Endothelial cell of hepatic sinusoid (primary cell): ENCODE measurements at regions not wholly inside any gene's neighbourhood (a gene's known extent, or its start where the extent isn't known, plus 50 kb on each side); places are given as distances from the start of the nearest gene placed in this dataset.

Source experiments
- in situ Hi-C: cut with HindIII; loops from 2 replicates; pipeline ENCODE4 v1.10.0; 2017; ENCODE audit warnings: low sequenced_read_pairs

- in situ Hi-C loops, result no loop called here
These were observed 239.1 kb downstream of the ZNF674 start for GRCh38 chrX:46306103-46306502.

GRCh38 chrX:46305431-46305830, 239.8 kb downstream of the ZNF674 start:
- in situ Hi-C loops, result no loop called here

GRCh38 chrX:46301903-46302302, 243.3 kb downstream of the ZNF674 start:
- in situ Hi-C loops, result no loop called here

DNA sequence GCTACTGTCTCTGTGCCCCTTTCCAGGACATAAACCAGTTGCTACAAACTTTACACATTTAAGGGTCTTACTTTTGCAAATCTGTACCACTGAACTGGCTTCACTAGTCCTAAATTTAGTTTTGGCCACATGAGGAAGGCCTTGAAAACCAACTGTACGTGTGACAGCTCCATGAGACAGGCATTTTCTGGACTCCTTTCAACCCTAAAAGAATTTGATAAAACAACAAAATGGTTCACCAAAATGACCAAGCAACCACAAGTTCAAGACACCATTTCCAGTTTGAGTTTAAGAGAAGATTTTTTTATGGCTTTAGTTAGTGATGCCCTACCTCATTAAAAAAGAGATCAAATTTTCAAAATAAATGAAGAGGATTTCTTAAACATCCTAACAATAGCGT, 246.4 kb downstream of the ZNF674 start:
- in situ Hi-C loops, result no loop called here

GRCh38 chrX:46295963-46296362, 249.3 kb downstream of the ZNF674 start:
- in situ Hi-C loops, result no loop called here

DNA sequence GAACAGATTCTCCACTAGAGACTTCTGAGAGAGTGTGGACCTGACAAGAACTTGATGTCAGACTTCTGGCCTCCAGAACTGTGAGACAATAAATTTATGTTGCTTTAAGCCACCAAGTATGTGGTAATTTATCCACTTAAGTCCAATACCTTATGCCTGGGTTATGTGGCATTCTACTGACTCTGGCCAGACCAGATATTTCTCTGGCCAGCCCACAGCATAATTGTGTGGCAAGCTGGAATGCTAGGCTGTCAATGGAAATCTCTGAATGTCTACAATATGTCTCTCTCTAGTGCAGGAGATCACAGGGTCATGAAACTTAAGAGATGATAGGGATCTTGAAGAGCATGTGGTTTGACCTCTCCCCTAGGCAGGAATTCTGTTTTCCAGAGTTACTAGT, 251.0 kb downstream of the ZNF674 start:
- in situ Hi-C loops, result no loop called here

DNA sequence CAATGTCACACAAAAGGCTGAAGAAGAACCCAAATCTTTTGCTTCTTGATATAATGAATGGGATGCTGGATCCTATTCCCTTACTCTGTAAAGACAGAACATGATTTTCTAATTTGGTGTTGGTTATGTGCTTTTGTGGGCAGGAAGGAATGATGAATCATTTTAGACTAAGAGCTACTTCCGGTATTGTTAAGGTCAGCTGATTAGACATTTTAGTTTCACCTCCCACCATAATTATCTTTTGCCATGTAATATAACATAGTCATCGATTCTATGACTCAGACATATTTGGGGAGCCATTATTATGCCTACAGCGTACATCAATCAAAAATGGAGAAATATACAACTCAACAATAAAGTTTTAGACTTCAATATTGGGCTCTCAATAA, 265.3 kb downstream of the ZNF674 start:
- in situ Hi-C loops, result no loop called here

DNA sequence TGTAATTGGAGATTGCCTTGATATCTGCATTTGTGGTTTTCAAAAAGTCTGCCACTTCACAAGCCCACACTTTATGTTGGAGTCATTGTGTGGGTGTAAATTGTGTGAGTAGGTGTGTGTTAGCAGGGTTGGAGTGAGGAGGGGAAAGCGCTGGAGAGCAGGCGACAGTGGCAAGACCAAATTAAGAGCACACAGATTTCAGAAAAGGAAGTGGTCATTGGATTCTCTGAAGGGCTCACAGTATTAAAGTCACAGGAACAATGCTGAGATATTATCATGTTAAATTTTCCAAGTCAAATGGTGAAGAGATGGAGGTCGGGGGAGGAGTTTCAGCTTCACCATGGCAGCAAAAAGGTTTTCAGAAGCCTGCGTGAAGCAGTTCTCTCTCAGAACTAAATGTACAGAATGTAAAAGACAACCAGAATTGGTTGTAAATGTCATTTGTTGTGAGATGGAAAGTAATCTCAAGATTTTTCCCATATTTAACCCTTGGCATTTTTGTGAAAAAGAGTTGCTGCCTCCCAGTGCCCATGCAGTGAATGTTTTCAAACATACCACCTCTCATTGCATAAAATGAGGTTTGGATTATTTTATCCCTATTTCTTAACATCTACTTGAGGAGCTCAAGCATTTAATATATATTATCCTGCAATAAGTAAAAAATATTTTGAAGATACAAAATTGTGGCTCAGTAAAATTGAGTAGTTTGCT, 265.9 kb downstream of the ZNF674 start:
- in situ Hi-C loops, result no loop called here

DNA sequence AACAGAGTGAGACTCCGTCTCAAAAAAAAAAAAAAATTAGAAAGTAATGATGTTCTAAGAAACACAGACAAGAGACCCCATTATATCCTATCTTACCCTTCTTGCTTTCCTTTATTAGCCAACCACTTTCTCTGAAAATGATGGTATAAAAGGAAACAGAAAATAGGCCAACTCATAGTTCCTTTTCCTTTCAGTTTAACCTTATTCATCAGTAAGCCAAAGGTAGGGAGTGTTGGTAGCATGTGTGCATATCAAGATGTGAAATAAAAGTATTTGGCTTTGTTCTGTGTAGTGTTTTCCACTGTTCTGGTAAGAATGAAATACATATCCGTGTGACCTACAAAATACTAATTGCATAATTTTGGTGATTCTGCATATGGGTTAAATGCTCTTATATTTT, 266.6 kb downstream of the ZNF674 start:
- in situ Hi-C loops, result no loop called here

DNA sequence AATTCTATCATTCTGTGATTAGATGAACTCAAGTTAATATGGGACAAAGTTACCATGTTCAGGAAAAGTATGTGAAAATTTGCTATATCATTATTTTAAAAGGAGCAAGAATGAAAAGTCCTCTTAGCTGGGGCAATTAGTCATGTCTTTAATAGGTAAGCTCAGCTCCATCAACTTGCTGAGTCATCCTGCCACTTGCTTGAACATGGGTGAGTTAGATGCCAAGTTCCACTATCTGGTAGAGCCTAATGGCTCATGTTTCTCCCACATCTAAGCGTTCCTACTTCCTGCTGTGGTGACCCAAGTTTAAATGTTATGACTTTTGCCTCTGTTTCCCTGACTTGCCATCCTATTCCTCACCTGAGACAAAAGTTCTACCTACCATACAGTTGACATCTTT, 276.8 kb downstream of the ZNF674 start:
- in situ Hi-C loops, result no loop called here

- in situ Hi-C loops, result no loop called here
These were observed 281.7 kb downstream of the ZNF674 start for GRCh38 chrX:46263494-46263893.

DNA sequence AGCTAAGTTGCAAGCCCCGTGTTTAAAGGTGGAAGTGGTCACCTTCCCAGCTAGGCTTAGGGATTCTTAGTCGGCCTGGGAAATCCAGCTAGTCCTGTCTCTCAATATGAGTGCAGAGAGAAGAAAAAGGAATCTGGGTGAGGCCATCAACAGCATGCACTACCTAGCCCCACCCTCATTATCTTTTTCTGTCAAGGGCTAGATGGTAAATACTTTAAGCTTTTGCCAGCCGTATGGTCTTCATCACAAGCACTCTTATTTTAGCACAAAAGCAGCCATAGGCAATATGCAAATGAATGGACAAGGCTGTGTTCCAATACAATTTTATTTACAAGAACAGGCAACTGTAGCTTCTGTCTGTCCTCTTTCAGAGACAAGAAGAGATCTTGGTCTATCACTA, 282.9 kb downstream of the ZNF674 start:
- in situ Hi-C loops, result no loop called here

DNA sequence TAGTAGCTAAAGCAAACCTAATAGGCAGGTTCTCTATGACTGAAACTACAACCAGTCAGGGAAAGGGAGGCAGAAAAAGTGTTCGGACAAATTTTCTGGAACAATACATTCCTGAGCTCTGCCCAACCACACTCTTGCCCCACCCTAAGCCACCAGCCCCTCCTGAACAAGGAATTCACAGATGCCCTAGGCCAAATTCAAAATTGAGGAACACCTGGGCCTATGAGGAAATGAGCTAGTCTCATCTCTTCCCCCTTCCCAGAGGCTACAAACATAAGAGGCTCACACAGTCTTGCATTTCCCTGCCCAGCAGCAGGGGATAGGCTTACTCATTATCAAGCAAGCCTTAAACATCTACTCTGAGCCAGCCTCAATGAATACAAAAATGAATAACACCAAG, 284.7 kb downstream of the ZNF674 start:
- in situ Hi-C loops, result no loop called here

DNA sequence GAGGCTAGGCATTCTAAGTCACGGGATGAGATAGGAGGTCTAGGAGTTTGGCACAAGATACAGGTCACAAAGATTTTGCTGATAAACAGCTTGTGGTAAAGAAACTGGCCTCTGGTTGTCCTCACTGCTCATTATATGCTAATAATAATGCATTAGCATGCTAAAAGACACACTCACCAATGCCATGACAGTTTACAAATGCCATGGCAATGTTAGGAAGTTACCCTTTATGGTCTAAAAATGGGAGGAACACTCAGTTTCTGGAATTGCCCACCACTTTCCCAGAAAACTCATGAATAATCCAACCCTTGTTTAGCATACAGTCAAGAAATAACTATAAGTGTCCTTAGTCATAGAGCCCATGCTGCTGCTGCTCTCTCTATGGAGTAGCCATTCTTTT, 286.9 kb downstream of the ZNF674 start:
- in situ Hi-C loops, result no loop called here

DNA sequence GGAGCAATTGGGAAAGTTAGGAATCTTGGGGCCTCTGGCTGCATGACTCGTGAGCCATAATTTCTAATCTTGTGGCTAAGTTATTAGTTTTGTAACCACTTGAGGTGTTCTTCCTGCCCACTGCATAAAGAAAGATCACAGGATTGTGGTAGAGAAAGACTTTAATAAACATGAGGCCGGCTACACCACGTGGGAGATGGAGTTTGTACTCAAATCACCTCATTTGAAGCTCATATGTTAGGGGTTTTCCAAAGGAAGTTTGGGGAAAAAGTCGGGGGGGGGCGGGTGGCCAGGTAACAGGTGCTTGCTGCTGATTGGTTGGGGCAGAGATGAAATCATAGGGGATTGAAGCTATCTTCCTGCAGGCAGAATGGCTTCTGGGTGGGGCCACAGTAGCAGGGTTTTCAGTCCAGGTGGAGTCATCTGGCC, 287.8 kb downstream of the ZNF674 start:
- in situ Hi-C loops, result no loop called here

- in situ Hi-C loops, result no loop called here
These were observed 288.3 kb downstream of the ZNF674 start for GRCh38 chrX:46256875-46257274.

- in situ Hi-C loops, result no loop called here
These were observed 290.2 kb downstream of the ZNF674 start for GRCh38 chrX:46255046-46255445.

DNA sequence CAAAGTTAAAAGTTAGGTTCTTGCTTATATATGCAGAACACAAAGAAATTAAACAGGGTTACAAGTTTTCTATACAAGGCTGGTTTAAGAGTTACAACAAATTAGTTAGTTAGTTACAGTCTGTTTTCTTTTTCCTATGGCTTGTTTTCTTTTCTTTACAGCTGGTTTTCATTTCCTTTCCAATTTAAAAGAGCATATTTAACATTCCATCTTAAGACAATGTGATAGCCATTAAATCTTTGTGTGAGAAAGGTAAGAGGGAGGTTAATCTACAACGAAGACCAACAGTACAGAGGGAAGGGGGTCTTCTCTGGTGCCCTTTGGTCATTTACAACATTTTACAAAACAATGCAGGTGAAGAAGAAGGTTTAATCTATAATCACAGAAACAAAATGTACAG, 290.6 kb downstream of the ZNF674 start:
- in situ Hi-C loops, result no loop called here

GRCh38 chrX:46251755-46252154, 293.5 kb downstream of the ZNF674 start:
- in situ Hi-C loops, result no loop called here

DNA sequence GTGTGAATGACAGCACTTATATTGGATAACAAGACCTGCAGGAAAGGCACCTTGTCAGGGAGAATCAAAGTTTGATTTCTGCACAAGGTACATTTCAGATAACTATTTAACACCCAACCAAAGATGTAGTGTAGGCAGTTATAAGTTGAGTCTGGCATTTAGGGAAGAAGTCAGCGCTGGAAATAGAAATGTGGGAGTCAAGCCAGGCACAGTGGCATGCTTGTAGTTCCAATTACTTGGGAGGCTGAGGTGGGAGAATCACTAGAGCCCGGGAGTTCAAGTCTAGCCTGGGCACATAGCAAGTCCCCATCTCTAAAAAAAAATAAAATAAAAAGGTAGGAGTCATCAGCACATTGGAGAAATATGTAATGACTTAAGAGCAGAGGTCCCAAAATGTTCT, 295.1 kb downstream of the ZNF674 start:
- in situ Hi-C loops, result no loop called here

- in situ Hi-C loops, result no loop called here
These were observed 297.8 kb downstream of the ZNF674 start for GRCh38 chrX:46247456-46247855.

DNA sequence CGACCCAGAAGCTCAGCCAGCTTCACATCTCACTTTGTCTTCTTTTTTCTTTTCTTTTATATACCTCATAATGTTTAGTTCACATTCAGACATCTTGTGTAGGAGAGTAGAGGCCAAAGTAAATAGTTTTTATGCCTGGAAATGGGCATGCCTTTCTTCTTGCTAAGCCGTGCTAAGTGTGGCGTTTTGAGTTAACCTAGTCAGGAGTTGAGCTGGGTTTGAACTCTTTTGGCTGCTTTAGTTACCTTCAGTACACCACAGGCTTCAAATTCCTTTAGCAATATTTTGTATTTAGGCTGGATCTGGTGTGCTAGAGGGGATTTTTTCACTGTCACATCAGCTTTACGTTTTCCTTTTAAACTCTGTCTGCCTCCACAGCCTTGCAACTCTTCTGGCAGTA, 300.8 kb downstream of the ZNF674 start:
- in situ Hi-C loops, result no loop called here

DNA sequence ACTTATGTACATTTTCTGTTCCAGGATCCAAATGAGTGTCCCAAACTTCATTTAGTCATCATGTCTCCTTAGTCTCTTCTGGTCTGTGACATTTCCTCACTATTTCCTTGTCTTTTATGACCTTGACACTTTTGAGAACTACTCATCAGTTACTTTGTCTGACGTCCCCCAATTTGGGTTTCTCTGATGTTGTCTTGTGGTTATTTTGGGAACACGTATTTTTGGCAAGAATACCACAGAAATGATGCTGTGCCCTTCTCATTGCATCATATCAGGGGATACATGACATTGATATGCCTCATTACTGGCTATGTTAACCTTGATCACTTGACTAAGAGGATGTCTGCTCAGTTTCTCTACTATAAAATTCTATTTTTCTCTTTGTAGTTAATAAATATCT, 308.8 kb downstream of the ZNF674 start:
- in situ Hi-C loops, result no loop called here
